ENCODE measurements at regions not wholly inside any gene's neighbourhood (a gene's known extent, or its start where the extent isn't known, plus 50 kb on each side); places are given as distances from the start of the nearest gene placed in this dataset.

GRCh38 chrX:138954976-138955375 is 243.5 kb upstream of the FGF13 start:
- no TSS peak for BruUV-seq (replicated peaks)
- no peak for FAIRE-seq
- no peak for ATAC-seq

DNA sequence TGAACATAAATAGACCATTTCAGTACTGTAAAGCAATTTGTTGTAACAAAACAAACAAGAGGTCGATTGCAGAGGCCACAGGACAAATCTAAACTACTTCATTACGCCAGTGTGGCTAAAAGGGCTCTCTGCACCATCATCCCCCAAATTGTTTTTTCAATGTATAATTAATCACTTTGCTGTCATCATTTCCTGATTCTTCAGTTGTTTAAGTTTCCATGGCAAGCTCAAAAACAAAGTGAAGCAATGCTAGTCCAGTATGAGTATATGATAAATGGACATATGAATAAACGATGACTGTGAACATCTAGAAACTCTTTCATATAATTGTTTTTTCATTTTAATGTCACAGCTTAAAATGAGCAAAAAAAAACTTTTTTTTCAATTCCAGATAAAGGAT is 235.4 kb upstream of the FGF13 start:
- DNase-seq (ENCODE audit: low spot score) (no peak), FAIRE-seq (no peak), ATAC-seq (no peak)
- WGBS (ENCODE audit: low lambda C conversion rate) = 0% methylated on average over 3 of the region's 3 CpGs
- ChIA-PET CTCF (ENCODE audit: low intra/inter-chr PET ratio, low total read pairs) (no interaction called here), POLR2A (no interaction called here)
- H3K4me3 ChIP-seq (replicated peaks in 1 of 3; ENCODE audit: insufficient read depth in 1 of 3, low read depth in 2 of 3, low read length in 3 of 3) = no peak overlapping the region
- no peak overlapping the region for H2AFZ ChIP-seq (ENCODE audit: low read length)
- H3K27ac ChIP-seq (ENCODE audit: extremely low read length, insufficient read depth, low read length) = no peak overlapping the region
- H3K9ac ChIP-seq (ENCODE audit: insufficient read depth, low read depth, low read length) = no peak overlapping the region
- H3K27me3 ChIP-seq (ENCODE audit: control insufficient read depth in 1 of 2, insufficient read depth in 2 of 2, low read length in 2 of 2) = no peaks in the 10 kb centered on the region
- H4K20me1 ChIP-seq (ENCODE audit: insufficient read depth, low read length) = no peaks in the 10 kb centered on the region
- no peaks in the 10 kb centered on the region for H3K36me3 ChIP-seq (replicated peaks in 1 of 2; ENCODE audit: control insufficient read depth in 1 of 2, insufficient read depth in 2 of 2, low read length in 2 of 2)
- H3K79me2 ChIP-seq (ENCODE audit: insufficient read depth, low read length) = no peaks in the 10 kb centered on the region
- intact Hi-C loops (cut with micrococcal nuclease; ENCODE audit: unreplicated experiment) = no loop called here
- H3K4me2 ChIP-seq (ENCODE audit: low read depth, low read length) = no peak overlapping the region
- no TSS peak for BruUV-seq (replicated peaks)
- H3K4me1 ChIP-seq (ENCODE audit: insufficient read depth, low read length) = no peaks in the 10 kb centered on the region
- peaks cover 16% of the 10 kb centered on the region for H3K9me3 ChIP-seq (ENCODE audit: low read length)
- in situ Hi-C loops (cut with HindIII; ENCODE audit: extremely low pct_ligation_motif_present, low pct_unique_long_range_greater_than_20kb) = no loop called here
- TF ChIP-seq ZNF800 (CRISPR knock-in tag; IDR thresholded peaks at IDR 0.05) (no peak), ZNF609 (CRISPR knock-in tag; IDR thresholded peaks at IDR 0.05; ENCODE audit: borderline replicate concordance) (no peak), ZNF616 (CRISPR knock-in tag; IDR thresholded peaks at IDR 0.05; ENCODE audit: low read depth) (no peak)
- TF ChIP-seq, protein P1, sequence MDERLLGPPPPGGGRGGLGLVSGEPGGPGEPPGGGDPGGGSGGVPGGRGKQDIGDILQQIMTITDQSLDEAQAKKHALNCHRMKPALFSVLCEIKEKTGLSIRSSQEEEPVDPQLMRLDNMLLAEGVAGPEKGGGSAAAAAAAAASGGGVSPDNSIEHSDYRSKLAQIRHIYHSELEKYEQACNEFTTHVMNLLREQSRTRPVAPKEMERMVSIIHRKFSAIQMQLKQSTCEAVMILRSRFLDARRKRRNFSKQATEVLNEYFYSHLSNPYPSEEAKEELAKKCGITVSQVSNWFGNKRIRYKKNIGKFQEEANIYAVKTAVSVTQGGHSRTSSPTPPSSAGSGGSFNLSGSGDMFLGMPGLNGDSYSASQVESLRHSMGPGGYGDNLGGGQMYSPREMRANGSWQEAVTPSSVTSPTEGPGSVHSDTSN (CRISPR knock-in tag; IDR thresholded peaks at IDR 0.05) = no peak

More at GRCh38 chrX:138954976-138955375, 243.5 kb upstream of the FGF13 start:
- Histone ChIP-seq H3K36me3 (replicated peaks in 1 of 2; ENCODE audit: control insufficient read depth in 1 of 2, insufficient read depth in 2 of 2, low read length in 2 of 2) (no peaks in the 10 kb centered on the region), H3K4me1 (ENCODE audit: insufficient read depth, low read length) (no peaks in the 10 kb centered on the region), H2AFZ (ENCODE audit: low read length) (no peak overlapping the region), H3K4me3 (replicated peaks in 1 of 3; ENCODE audit: insufficient read depth in 1 of 3, low read depth in 2 of 3, low read length in 3 of 3) (no peak overlapping the region), H4K20me1 (ENCODE audit: insufficient read depth, low read length) (no peaks in the 10 kb centered on the region), H3K79me2 (ENCODE audit: insufficient read depth, low read length) (no peaks in the 10 kb centered on the region), H3K27ac (ENCODE audit: extremely low read length, insufficient read depth, low read length) (no peak overlapping the region), H3K4me2 (ENCODE audit: low read depth, low read length) (no peak overlapping the region), H3K9ac (ENCODE audit: insufficient read depth, low read depth, low read length) (no peak overlapping the region), H3K27me3 (ENCODE audit: control insufficient read depth in 1 of 2, insufficient read depth in 2 of 2, low read length in 2 of 2) (no peaks in the 10 kb centered on the region), H3K9me3 (ENCODE audit: low read length) (peaks cover under 1% of the 10 kb centered on the region; the same call in 1 of the 2 replicates)
- TF ChIP-seq RBAK (CRISPR knock-in tag; IDR thresholded peaks at IDR 0.05) = no peak
- TF ChIP-seq MAFF (IDR thresholded peaks at IDR 0.05; ENCODE audit: low read depth, low read length) = peak; percentile 70
- no peak for TF ChIP-seq MIER3 (CRISPR knock-in tag; IDR thresholded peaks at IDR 0.05; ENCODE audit: borderline replicate concordance)
- TF ChIP-seq TAF1 (CRISPR knock-in tag; IDR thresholded peaks at IDR 0.05) = no peak
- no peak for TF ChIP-seq MIER2 (CRISPR knock-in tag; IDR thresholded peaks at IDR 0.05)
- TF ChIP-seq ZNF792 (CRISPR knock-in tag; IDR thresholded peaks at IDR 0.05) = no peak
- peak in 1 of 2 experiments; percentile 77; a peak in 3 of 4 replicates for TF ChIP-seq MAFK (conservative IDR thresholded peaks at IDR 0.05 in 1 of 2, IDR thresholded peaks at IDR 0.05 in 1 of 2; ENCODE audit: low read length in 2 of 2)
- no peak for TF ChIP-seq SAP130 (CRISPR knock-in tag; IDR thresholded peaks at IDR 0.05; ENCODE audit: low read depth)
- no peak for TF ChIP-seq TFDP1 (CRISPR knock-in tag; IDR thresholded peaks at IDR 0.05; ENCODE audit: borderline replicate concordance)
- ChIA-PET CTCF (ENCODE audit: low intra/inter-chr PET ratio, low total read pairs) (no interaction called here), POLR2A (no interaction called here)
- in situ Hi-C loops (cut with HindIII; ENCODE audit: extremely low pct_ligation_motif_present, low pct_unique_long_range_greater_than_20kb) = no loop called here
- DNase-seq (ENCODE audit: low spot score) = no peak
- intact Hi-C loops (cut with micrococcal nuclease; ENCODE audit: unreplicated experiment) = no loop called here
- 3% methylated on average over 5 of the region's 5 CpGs for WGBS (ENCODE audit: low lambda C conversion rate)

All from HepG2 (cell line).